ENCODE measurements at regions not wholly inside any gene's neighbourhood (a gene's known extent, or its start where the extent isn't known, plus 50 kb on each side); places are given as distances from the start of the nearest gene placed in this dataset.

DNA sequence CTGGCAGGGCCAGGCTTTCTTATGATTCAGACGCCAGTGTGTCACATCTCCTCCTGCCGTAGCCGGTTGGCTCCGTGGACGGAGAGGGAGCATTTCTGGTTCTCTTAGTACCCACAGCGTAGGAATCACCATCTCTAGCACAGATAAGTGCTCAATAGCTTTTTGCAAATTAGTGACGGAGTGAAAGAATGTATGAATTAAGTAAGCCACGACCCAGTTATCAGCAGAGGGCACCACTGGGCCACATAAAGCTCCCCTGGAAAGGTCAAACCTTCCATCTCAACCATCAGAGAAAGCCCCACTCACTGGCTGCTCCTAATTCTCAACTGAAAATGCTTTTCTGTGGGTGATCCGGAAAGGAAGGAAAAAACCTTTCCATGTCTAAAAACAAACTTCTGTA, 317.0 kb upstream of the ADCY2 start:
- no peak overlapping the region for H2AFZ ChIP-seq (ENCODE audit: insufficient read depth, low read depth, low read length, poor library complexity, severe bottlenecking)
- Mint-ChIP-seq H3K27ac (no peak overlapping the region), H3K4me3 (no peak overlapping the region), H3K9me3 (ENCODE audit: insufficient read depth) (no peaks in the 10 kb centered on the region), H3K4me1 (no peaks in the 10 kb centered on the region), H3K27me3 (no peaks in the 10 kb centered on the region)
- H3K27me3 ChIP-seq (replicated peaks in 1 of 4; ENCODE audit: control extremely low read depth in 1 of 4, control insufficient read depth in 3 of 4, insufficient read depth in 4 of 4, low read length in 3 of 4), result no peaks in the 10 kb centered on the region
- WGBS (ENCODE audit: insufficient coverage), result 80% methylated on average over 1 of the region's 9 CpGs
- no peaks in the 10 kb centered on the region for H3K36me3 ChIP-seq (replicated peaks in 1 of 2; ENCODE audit: control extremely low read depth in 1 of 2, control insufficient read depth in 1 of 2, extremely low read depth in 1 of 2, insufficient read depth in 2 of 2, low read length in 1 of 2)
- no peaks in the 10 kb centered on the region for H4K20me1 ChIP-seq (ENCODE audit: control insufficient read depth, insufficient read depth, low read length, poor library complexity, severe bottlenecking)
- H3K4me1 ChIP-seq (ENCODE audit: control insufficient read depth in 2 of 2, insufficient read depth in 2 of 2, low read length in 2 of 2), result no peaks in the 10 kb centered on the region
- no peak overlapping the region for H3K4me2 ChIP-seq (replicated peaks; ENCODE audit: low read depth, low read length, poor library complexity, severe bottlenecking)
- ATAC-seq (ENCODE audit: low read depth) (no peak), DNase-seq (no peak)
- no peaks in the 10 kb centered on the region for H3K79me2 ChIP-seq (ENCODE audit: control insufficient read depth, insufficient read depth, low read length)
- no peak overlapping the region for H3K27ac ChIP-seq (ENCODE audit: low read length in 2 of 2)
- H3K4me3 ChIP-seq (ENCODE audit: control extremely low read depth in 1 of 5, extremely low read depth in 1 of 5, insufficient read depth in 1 of 5, low read depth in 2 of 5, low read length in 4 of 5), result no peak overlapping the region
- POLR2A ChIA-PET, result no interaction called here
- no peak overlapping the region for H3K9ac ChIP-seq (ENCODE audit: low read length)
- TF ChIP-seq, protein P1, sequence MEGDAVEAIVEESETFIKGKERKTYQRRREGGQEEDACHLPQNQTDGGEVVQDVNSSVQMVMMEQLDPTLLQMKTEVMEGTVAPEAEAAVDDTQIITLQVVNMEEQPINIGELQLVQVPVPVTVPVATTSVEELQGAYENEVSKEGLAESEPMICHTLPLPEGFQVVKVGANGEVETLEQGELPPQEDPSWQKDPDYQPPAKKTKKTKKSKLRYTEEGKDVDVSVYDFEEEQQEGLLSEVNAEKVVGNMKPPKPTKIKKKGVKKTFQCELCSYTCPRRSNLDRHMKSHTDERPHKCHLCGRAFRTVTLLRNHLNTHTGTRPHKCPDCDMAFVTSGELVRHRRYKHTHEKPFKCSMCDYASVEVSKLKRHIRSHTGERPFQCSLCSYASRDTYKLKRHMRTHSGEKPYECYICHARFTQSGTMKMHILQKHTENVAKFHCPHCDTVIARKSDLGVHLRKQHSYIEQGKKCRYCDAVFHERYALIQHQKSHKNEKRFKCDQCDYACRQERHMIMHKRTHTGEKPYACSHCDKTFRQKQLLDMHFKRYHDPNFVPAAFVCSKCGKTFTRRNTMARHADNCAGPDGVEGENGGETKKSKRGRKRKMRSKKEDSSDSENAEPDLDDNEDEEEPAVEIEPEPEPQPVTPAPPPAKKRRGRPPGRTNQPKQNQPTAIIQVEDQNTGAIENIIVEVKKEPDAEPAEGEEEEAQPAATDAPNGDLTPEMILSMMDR (IDR thresholded peaks at IDR 0.05), result no peak
- TF ChIP-seq EZH2 (IDR thresholded peaks at IDR 0.05; ENCODE audit: borderline replicate concordance, insufficient read depth, low read depth, low read length, poor library complexity, severe bottlenecking), result no peak
- CTCF ChIA-PET, result no interaction called here
- peaks cover 0 to 3% (median 0%) of the 10 kb centered on the region in 3 donors for H3K9me3 ChIP-seq (ENCODE audit: control extremely low read depth in 1 of 3, control insufficient read depth in 2 of 3, insufficient read depth in 1 of 3, low read length in 2 of 3)
- intact Hi-C loops (cut with micrococcal nuclease), result no loop called here

- Histone ChIP-seq H3K79me2 (ENCODE audit: control insufficient read depth, insufficient read depth, low read length) (no peaks in the 10 kb centered on the region), H3K4me1 (ENCODE audit: control insufficient read depth in 2 of 2, insufficient read depth in 2 of 2, low read length in 2 of 2) (no peaks in the 10 kb centered on the region), H3K27ac (ENCODE audit: low read length in 2 of 2) (no peak overlapping the region), H2AFZ (ENCODE audit: insufficient read depth, low read depth, low read length, poor library complexity, severe bottlenecking) (no peak overlapping the region), H3K9me3 (ENCODE audit: control extremely low read depth in 1 of 3, control insufficient read depth in 2 of 3, insufficient read depth in 1 of 3, low read length in 2 of 3) (peaks cover 0 to 6% (median 0%) of the 10 kb centered on the region in 3 donors), H3K4me3 (ENCODE audit: control extremely low read depth in 1 of 5, extremely low read depth in 1 of 5, insufficient read depth in 1 of 5, low read depth in 2 of 5, low read length in 4 of 5) (no peak overlapping the region), H4K20me1 (ENCODE audit: control insufficient read depth, insufficient read depth, low read length, poor library complexity, severe bottlenecking) (no peaks in the 10 kb centered on the region), H3K4me2 (replicated peaks; ENCODE audit: low read depth, low read length, poor library complexity, severe bottlenecking) (no peak overlapping the region), H3K36me3 (replicated peaks in 1 of 2; ENCODE audit: control extremely low read depth in 1 of 2, control insufficient read depth in 1 of 2, extremely low read depth in 1 of 2, insufficient read depth in 2 of 2, low read length in 1 of 2) (no peaks in the 10 kb centered on the region), H3K9ac (ENCODE audit: low read length) (no peak overlapping the region), H3K27me3 (replicated peaks in 1 of 4; ENCODE audit: control extremely low read depth in 1 of 4, control insufficient read depth in 3 of 4, insufficient read depth in 4 of 4, low read length in 3 of 4) (no peaks in the 10 kb centered on the region)
- Mint-ChIP-seq H3K27me3 (no peaks in the 10 kb centered on the region), H3K9me3 (ENCODE audit: insufficient read depth) (no peaks in the 10 kb centered on the region), H3K4me1 (no peaks in the 10 kb centered on the region), H3K27ac (no peak overlapping the region), H3K4me3 (no peak overlapping the region)
- WGBS (ENCODE audit: insufficient coverage), result 100% methylated on average over 1 of the region's 7 CpGs
- TF ChIP-seq EZH2 (IDR thresholded peaks at IDR 0.05; ENCODE audit: borderline replicate concordance, insufficient read depth, low read depth, low read length, poor library complexity, severe bottlenecking), result no peak
- TF ChIP-seq, protein P1 (IDR thresholded peaks at IDR 0.05), result no peak
- ChIA-PET CTCF (no interaction called here), POLR2A (no interaction called here)
- ATAC-seq (ENCODE audit: low read depth), result no peak
- no peak for DNase-seq
- intact Hi-C loops (cut with micrococcal nuclease), result no loop called here
These were observed 315.4 kb upstream of the ADCY2 start for GRCh38 chr5:7080501-7080900.
